ENCODE measurements at regions not wholly inside any gene's neighbourhood (a gene's known extent, or its start where the extent isn't known, plus 50 kb on each side); places are given as distances from the start of the nearest gene placed in this dataset.

DNA sequence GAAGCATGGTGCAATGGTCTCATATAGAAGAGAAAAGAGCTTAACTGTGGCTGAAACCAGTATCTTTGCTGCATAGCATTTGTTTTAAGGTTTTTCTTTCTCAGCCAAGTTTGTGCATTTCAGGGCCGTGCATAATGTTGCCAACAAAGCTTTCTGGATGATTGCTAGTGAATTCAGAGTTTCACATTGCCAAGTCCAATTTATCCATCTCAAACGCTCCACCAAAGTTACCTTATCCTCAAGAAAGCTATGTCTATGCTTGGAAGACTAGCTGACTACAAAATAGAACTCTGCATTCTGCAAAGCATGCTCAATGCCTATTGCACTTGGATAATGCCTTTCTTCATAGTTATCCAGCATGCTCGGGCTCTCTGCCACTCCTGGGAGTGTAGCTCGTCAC lies 535.8 kb upstream of the SGCG start:
- Histone ChIP-seq H3K4me3 (ENCODE audit: control insufficient read depth in 2 of 3, extremely low read depth in 1 of 3, insufficient read depth in 2 of 3, low read depth in 1 of 3, low read length in 3 of 3) (no peak overlapping the region), H3K36me3 (ENCODE audit: control insufficient read depth in 2 of 2, extremely low read depth in 1 of 2, insufficient read depth in 2 of 2, low read length in 2 of 2) (no peaks in the 10 kb centered on the region), H3K4me1 (ENCODE audit: control insufficient read depth, extremely low read depth, insufficient read depth, low read length) (no peaks in the 10 kb centered on the region), H3K27ac (ENCODE audit: control insufficient read depth, insufficient read depth, low read length) (no peak overlapping the region), H3K9me1 (ENCODE audit: control insufficient read depth, extremely low read depth, insufficient read depth, low read length) (no peaks in the 10 kb centered on the region), H3K4me2 (ENCODE audit: control insufficient read depth, extremely low read depth, insufficient read depth, low read depth, low read length) (no peak overlapping the region), H3K27me3 (ENCODE audit: control insufficient read depth, extremely low read depth, insufficient read depth, low read length) (no peaks in the 10 kb centered on the region), H4K20me1 (ENCODE audit: control insufficient read depth, extremely low read depth, insufficient read depth, low read length) (no peaks in the 10 kb centered on the region), H3K9ac (ENCODE audit: control insufficient read depth, extremely low read depth, insufficient read depth, low read length) (no peak overlapping the region), H2AFZ (ENCODE audit: control insufficient read depth, low read length) (no peak overlapping the region), H3K79me2 (ENCODE audit: control insufficient read depth, insufficient read depth, low read length) (no peaks in the 10 kb centered on the region), H3K9me3 (ENCODE audit: control insufficient read depth, low read depth, low read length) (peaks cover 8% of the 10 kb centered on the region)
- FAIRE-seq (no peak), DNase-seq (ENCODE audit: low read depth, low spot score) (no peak)
- dilution Hi-C loops (cut with MboI; ENCODE audit: extremely low pct_ligation_motif_present, low sequenced_read_pairs), result no loop called here
- no peak for TF ChIP-seq EZH2 (IDR thresholded peaks at IDR 0.05; ENCODE audit: low read length)
- TF ChIP-seq, protein P1, sequence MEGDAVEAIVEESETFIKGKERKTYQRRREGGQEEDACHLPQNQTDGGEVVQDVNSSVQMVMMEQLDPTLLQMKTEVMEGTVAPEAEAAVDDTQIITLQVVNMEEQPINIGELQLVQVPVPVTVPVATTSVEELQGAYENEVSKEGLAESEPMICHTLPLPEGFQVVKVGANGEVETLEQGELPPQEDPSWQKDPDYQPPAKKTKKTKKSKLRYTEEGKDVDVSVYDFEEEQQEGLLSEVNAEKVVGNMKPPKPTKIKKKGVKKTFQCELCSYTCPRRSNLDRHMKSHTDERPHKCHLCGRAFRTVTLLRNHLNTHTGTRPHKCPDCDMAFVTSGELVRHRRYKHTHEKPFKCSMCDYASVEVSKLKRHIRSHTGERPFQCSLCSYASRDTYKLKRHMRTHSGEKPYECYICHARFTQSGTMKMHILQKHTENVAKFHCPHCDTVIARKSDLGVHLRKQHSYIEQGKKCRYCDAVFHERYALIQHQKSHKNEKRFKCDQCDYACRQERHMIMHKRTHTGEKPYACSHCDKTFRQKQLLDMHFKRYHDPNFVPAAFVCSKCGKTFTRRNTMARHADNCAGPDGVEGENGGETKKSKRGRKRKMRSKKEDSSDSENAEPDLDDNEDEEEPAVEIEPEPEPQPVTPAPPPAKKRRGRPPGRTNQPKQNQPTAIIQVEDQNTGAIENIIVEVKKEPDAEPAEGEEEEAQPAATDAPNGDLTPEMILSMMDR (optimal IDR thresholded peaks at IDR 0.05 in 1 of 3, IDR thresholded peaks at IDR 0.05 in 1 of 3, conservative IDR thresholded peaks at IDR 0.05 in 1 of 3; ENCODE audit: extremely low read depth in 1 of 3, insufficient read depth in 2 of 3, low read length in 3 of 3), result no peak

DNA sequence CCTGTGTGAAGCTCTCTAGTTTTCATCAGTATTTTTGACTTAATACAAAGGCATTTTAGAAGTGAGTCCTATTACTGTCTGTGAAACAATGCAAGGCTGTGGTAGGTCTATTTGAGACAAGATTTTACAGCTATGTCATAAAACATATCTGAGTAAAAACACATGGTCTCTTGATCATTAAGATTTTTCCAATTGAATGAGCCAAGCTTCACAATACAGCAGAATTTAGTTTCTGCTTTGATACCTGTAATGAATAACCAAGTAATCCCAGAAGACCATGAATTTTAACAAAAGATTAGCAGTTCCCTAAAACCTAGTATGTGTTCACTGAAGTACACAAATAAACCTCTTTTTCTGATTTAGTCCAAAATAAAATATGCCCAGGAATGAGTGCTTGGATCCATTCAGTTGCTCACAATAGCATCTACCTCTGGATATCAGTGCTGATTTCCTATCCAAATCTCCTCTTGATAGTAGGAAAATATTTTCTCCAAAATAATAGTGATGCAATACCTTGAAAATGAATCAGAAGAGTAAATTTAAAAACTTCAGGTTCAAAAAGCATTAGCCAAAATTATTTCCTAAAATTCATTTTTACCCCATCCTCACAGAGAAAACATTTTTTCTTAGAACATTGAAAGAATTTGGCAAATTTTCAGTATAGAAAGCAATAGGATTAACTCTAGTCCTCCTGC lies 533.5 kb upstream of the SGCG start:
- H2AFZ ChIP-seq (ENCODE audit: control insufficient read depth, low read length), result no peak overlapping the region
- dilution Hi-C loops (cut with MboI; ENCODE audit: extremely low pct_ligation_motif_present, low sequenced_read_pairs), result no loop called here

More for the DNA sequence above, 533.5 kb upstream of the SGCG start:
- Histone ChIP-seq H3K9me3 (ENCODE audit: control insufficient read depth, low read depth, low read length) (peaks cover 4% of the 10 kb centered on the region), H3K79me2 (ENCODE audit: control insufficient read depth, insufficient read depth, low read length) (no peaks in the 10 kb centered on the region), H3K27me3 (ENCODE audit: control insufficient read depth, extremely low read depth, insufficient read depth, low read length) (no peaks in the 10 kb centered on the region), H4K20me1 (ENCODE audit: control insufficient read depth, extremely low read depth, insufficient read depth, low read length) (no peaks in the 10 kb centered on the region), H3K4me1 (ENCODE audit: control insufficient read depth, extremely low read depth, insufficient read depth, low read length) (no peaks in the 10 kb centered on the region), H3K36me3 (ENCODE audit: control insufficient read depth in 2 of 2, extremely low read depth in 1 of 2, insufficient read depth in 2 of 2, low read length in 2 of 2) (no peaks in the 10 kb centered on the region), H3K4me2 (ENCODE audit: control insufficient read depth, extremely low read depth, insufficient read depth, low read depth, low read length) (no peak overlapping the region), H3K27ac (ENCODE audit: control insufficient read depth, insufficient read depth, low read length) (no peak overlapping the region), H3K9ac (ENCODE audit: control insufficient read depth, extremely low read depth, insufficient read depth, low read length) (no peak overlapping the region), H3K9me1 (ENCODE audit: control insufficient read depth, extremely low read depth, insufficient read depth, low read length) (no peaks in the 10 kb centered on the region), H3K4me3 (ENCODE audit: control insufficient read depth in 2 of 3, extremely low read depth in 1 of 3, insufficient read depth in 2 of 3, low read depth in 1 of 3, low read length in 3 of 3) (no peak overlapping the region)
- FAIRE-seq, result no peak
- TF ChIP-seq EZH2 (IDR thresholded peaks at IDR 0.05; ENCODE audit: low read length), result no peak
- TF ChIP-seq, protein P1 (optimal IDR thresholded peaks at IDR 0.05 in 1 of 3, IDR thresholded peaks at IDR 0.05 in 1 of 3, conservative IDR thresholded peaks at IDR 0.05 in 1 of 3; ENCODE audit: extremely low read depth in 1 of 3, insufficient read depth in 2 of 3, low read length in 3 of 3), result no peak
- DNase-seq (ENCODE audit: low read depth, low spot score), result no peak

Data from keratinocyte (primary cell).